ENCODE measurements at regions not wholly inside any gene's neighbourhood (a gene's known extent, or its start where the extent isn't known, plus 50 kb on each side); places are given as distances from the start of the nearest gene placed in this dataset.
"Not testable (repeated sequence)": the region's sequence is repeated elsewhere in the genome, so short reads cannot be mapped to it uniquely, and the experiment has no call there.

DNA sequence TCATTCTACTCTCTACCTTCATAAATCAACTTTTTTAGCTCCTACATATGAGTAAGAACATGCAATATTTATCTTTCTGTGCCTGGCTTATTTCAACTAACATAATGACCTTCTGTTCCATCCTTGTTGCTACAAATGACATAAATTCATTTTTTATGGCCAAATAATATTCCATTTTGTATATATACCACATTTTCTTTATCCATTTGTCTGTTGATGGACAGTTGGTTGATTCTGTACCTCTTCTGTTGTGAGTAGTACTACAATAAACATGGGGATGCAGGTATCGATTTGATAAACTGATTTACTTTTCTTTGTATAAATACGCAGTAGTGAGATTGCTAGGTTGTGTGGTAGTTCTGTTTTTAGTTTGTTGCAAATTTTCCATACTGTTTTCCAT lies 279.5 kb upstream of the NFIA start:
- DNase-seq = no peak

DNA sequence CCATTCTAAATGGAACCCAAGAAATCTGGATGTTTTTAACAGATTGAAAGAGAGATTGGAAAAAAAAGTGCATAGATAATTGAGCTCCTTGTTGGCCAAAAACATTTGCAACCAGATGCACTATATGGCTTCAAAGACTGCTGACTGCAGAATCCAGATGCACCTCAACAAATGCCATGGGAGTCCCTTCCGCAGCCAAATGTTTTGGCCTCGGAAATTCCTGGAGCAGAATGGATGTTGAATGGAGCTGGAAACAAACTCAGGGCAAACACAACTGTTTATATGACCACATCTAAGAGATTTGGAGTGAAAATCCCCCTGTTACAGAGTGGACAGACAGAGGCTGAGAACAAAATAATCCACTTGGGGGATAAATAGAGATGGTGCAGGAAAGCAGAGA lies 285.0 kb upstream of the NFIA start:
- DNase-seq = no peak

DNA sequence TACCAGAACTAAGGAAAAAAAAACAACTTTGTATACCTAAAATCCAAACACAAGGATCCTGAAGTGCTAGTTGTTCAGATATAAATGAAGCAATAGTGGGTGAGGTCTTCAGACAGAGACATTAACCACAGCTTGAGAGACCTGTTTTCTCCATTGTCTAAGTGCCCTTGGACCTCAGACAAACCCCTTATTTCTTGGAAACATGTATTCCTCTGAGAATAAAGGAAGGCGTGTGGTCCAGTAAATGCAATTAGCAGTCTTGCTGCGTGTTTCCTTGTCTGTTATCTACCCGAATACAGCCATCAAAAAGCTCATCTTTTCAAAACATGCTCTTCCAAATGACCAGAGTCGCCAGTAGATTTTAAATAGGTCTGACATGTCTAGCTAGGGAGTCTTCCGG lies 291.1 kb upstream of the NFIA start:
- no peak for DNase-seq

DNA sequence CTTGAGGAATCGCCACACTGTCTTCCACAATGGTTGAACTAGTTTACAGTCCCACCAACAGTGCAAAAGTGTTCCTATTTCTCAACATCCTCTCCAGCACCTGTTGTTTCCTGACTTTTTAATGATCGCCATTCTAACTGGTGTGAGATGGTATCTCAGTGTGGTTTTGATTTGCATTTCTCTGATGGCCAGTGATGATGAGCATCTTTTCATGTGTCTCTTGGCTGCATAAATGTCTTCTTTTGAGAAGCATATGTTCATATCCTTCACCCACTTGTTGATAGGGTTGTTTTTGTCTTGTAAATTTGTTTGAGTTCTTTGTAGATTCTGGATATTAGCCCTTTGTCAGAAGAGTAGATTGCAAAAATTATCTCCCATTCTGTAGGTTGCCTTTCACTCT lies 309.3 kb upstream of the NFIA start:
- DNase-seq = not testable (repeated sequence)

DNA sequence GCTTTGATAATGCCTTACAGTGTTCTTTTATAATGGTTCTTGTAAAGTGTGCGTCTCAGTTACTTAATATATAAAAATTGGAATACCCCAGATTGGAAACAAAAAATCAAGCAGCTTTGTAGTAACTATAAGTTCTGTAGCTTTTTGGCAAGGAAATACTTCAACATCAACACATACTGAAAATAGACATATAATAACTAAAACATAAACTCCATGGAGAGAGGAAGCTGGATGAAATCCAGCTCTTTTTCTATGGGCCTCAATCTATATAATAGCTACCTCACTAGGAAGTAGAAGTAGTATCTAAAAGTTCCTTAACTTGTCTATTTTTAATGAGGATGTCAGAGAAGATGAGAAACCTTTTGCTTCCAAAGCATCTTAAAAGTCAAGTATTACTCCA lies 313.3 kb upstream of the NFIA start:
- no peak for DNase-seq

DNA sequence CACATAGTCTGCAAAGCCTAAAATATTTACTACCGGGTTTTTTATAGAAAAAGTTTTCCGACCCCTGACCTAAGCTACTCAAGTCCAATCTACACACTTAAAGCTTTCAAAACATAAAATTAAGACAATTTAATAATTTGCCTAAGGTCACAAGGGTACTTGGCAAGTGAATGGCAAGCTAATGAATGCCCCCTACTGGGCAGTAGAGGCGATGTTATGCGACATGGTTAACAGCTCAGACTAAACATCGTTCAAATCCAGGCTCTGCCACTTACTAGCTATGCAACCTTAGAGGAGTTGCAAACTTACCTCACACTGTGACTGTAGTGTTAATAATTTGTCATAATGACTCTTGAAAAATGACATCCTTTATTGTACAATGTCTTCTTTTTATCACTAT lies 317.2 kb upstream of the NFIA start:
- DNase-seq = no peak

DNA sequence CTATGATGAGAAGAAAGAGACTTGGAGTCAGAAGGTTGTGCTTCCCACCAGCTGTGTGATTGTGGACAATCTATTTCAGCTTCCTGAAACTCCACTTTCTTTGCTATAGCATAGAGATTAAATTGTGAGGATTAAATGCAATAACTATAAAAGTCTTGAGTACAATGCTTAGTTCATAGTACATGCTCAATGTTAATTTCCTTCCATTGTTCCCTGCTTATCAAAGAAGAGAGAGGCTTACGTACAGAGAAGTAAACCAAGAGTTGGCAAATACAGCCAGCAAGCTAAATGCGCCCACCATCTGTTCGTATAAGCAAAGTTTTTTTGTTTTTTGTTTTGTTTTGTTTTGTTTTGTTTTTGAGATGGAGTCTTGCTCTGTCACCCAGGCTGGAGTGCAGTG lies 317.9 kb upstream of the NFIA start:
- DNase-seq = no peak

DNA sequence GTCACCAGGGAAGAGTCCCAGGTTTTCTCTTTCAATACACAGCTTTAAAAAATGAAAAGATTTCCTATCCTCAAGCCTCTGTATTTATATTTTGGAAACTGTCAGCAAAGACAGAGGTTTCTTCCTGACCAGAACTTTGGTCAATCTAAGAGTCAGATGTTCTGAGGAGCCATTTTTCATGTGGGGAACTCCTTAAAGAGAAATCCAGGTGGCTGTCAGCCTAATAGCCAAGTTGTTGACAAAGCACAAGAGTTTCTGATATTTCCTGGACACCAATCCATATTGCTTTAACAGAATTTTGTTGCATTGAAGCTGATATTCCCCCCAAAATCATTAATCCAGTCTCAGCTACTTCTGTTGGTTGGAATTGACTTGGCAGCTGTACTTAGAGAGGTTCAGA lies 318.6 kb upstream of the NFIA start:
- DNase-seq = no peak

DNA sequence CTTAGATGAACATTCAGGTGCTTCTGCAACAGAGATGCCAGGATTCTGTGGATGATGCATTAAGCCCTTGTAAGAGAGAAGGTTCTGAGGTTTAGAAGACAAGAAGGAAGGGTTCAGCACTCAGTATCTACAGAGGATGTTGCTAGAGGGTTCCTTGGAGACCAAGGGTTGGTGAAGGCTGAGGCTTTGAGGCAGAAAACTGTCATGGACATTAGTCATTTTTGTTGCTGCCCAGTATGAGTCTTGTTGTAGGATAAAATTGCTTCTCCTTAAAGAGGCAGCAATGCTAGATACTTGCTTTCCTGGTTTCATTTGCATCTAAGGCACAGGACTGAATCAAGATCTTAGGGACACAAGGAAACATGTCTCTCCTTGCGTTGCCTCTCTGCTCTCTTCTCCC lies 319.4 kb upstream of the NFIA start:
- DNase-seq = no peak

DNA sequence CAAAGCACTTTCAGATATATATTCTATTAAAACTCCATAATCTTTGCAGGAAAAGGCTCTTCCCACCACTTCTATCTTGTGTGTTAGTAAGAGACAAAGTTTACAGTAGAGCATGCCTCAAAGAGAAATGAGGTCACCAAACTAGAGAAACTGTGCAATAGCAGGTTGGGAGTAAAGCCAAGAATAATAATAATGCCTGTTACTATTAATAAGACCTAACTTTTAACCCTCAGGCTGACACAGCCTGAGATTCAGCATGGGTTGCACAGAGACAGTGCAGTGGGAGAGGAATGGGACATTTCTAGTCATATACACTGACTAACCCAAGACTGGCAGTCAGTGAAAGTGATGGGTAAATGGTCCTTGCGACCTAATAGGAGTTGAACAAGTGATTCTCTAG lies 320.2 kb upstream of the NFIA start:
- DNase-seq = no peak

DNA sequence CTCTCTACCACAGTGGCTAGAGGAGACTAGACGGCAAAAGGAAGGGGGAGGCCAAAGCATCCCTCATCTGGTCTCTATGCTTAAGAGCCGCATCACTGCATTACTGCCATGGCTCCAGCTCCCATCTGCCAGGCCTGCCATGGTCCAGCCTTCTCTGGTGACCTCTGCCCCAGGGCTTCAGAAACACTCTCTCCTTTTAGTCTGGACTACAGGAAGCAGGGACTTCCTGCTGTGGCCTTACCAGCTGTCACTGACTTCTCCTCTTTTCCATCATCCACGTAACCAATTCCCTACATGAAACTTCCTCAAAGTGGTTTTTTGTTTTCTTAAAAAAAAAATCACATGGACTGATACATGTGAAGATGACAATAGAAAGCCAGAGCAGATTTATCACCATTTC lies 323.1 kb upstream of the NFIA start:
- no peak for DNase-seq

DNA sequence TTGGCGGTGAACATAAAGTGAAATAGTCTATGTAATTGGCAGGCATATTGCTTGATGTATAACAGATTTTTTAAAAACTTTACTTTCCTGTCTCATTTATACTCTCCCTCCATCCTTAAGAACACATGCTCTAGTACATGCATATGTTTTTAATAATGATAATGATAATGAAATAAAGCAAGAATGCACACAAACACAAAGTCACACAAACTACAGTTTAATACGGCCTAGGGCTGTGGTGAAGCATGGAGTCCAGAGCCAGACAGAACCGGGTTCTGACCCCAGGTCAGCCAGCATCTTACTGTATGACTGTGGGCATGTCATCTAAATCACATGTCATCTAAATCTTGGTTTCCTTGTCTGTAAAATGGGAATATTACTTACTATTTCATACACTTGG lies 324.9 kb upstream of the NFIA start:
- no peak for DNase-seq

DNA sequence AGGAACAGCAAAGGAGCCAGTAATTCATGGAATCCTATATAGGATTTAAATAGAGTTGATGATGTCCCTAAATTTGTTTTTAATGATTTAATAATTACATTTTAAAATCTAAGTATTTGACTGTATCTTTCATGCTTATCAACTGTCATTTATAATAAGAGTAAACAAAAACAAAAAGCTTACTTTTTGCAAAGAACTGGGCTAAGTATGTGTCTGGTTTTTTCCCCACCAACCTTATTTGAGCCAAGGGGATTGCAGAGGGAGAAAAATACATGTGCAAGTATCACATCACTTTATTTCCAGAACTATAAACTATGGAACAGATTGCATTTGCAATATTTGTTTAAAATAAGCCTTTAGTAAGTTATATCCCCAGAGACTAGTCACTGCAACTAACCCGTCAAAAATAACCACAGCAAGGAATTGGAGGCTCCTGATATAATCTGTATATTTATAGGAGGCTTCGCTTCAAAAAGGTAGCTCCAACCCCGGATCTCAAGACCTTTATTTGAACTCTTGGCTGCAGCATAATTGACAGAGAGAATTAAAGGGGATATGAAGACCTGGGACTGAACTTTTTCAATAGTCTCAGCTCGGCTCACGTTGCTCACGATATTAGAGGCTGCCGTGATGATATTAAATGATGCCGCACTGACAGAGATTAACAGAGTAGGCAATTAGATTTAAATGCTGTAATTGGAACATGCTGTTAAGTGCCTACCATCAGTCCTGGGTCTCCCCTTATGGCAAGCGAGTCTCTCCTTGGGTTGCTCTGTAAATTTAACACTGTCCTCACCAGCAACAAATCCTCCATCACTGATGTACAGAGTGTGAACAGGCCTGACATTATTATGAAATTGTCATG lies 329.1 kb upstream of the NFIA start:
- DNase-seq = no peak

DNA sequence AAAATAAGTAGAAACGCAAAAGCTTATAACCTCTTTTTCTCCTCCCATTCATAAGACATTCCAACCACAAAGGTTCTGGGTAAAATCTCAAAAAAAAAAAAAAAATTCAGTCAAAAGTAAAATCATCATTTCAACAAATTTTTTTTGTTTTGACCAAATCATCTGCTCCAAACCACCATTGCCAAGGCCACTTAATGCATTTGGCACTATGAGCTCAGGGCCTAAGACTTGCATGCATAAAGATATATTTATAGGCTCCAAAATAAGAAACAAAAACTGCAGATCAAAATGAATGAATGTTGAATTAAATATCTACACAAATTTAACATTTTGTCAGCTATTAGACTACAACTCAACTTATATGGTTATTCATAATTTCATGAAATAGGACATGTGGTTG lies 331.1 kb upstream of the NFIA start:
- no peak for DNase-seq

DNA sequence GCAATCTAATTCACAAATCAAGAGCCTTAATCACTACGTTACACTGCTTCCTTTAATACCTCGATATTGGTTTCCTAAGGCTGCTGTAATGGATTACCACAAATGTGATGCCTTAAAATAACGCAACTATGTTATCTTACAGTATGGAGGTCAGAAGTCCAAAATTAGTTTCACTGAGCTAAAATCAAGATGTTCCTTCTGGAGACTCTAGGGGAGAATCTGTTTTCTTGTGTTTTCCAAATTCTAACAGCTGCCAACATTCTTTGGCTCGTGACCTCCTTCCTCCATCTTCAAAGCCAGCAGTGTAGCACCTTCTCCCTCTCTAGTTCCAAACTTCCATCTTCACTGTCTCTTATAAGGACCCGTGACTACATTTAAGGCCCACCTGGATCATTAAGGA lies 335.0 kb upstream of the NFIA start:
- DNase-seq = no peak

DNA sequence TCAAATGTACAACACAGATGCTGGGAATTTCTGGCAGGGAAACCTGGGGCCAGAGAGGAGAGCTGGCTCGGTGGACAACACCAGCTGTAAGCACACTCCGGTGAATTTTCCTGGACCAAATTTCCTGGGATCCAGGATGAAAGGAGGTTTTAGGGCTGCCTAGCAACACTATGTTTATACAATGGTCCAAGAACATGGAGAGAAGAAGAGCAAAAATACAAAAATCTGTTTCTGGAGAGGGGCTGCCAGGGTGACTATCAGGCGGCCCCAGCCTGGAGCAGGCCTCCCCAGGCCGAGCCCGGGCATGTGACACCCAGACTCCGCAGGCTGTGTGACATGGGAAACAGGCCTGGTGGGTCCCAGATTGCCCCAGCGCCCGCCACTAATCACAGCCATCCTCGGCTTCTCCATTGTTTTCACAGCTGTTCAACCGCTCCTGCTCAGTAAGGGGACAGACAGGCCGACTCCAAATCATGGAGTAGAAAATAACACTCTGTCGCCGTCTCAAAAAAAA lies 336.0 kb upstream of the NFIA start:
- DNase-seq = no peak

DNA sequence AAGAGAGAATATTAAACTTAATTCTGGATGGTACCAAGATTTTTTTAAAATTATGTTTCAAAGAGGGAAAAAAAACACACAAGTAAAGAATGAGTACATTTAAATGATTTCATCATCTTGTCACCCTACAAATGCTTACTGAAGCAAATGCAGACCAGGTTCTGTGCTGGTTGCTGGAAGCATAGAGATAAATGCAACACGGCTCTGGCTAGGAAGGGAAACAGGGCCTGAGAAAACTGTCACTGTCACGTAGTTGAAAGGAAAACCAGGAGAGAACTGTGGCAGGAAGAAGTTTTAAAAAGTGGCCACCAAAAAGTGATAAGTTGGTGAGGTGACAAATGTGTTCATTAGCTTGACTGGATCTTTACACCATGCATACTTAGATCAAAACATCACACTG lies 336.9 kb upstream of the NFIA start:
- DNase-seq = no peak

DNA sequence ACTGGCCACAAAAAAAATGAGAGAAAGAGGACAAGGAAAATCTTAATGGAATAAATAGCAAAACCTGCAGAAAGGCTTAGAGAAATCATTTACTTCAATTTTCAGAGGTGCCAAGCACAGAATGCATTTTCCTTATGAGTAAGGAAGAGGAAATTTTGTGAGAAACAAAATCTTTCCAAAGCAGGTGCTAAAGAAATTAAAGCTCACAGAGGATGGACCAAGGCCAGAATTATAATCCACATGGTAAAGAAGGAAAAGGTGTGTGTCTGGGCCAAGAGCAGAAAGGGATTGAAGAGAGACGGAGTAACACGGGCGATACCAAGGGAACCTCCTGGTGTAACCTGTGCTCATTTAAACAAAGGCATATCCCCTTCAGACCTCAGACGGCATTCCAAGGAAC lies 340.0 kb upstream of the NFIA start:
- DNase-seq = no peak

DNA sequence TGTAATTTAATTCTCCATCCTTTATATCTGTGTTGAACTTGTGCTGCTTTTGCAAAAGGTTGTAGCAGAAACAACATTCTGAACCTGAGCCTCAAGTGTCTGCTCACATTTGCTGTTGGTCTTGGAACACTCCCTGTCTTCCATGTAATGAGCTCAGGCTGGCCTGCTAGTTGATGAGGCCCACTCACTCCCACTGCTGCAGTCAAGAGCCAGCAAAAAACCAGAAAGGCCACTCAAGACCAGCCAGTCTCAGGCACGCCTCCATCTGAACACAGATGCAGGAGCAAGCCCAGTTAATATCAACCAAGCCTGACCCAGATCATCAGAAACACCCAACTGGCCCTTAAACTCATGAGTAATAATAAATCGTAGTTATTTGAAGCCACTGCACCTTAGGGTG lies 342.2 kb upstream of the NFIA start:
- no peak for DNase-seq

DNA sequence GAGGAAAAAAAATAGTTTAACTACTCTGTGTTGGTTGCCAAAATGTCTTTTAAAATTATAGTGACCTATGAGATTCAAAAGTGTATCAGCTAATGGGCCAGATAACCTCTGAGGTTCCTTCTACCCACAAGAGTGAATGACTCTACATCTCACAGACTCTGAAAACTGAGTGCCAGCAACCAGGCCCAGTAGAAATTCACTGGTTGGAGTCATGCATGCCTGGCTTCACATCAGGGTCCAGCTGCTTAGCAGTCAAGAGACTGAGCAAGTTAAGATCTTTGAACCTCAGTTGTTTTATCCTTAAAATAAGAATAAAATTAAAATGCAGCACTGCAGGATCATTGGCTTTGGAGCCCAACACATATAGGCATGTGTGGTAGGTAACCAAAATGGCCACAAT lies 342.6 kb upstream of the NFIA start:
- DNase-seq = no peak

DNA sequence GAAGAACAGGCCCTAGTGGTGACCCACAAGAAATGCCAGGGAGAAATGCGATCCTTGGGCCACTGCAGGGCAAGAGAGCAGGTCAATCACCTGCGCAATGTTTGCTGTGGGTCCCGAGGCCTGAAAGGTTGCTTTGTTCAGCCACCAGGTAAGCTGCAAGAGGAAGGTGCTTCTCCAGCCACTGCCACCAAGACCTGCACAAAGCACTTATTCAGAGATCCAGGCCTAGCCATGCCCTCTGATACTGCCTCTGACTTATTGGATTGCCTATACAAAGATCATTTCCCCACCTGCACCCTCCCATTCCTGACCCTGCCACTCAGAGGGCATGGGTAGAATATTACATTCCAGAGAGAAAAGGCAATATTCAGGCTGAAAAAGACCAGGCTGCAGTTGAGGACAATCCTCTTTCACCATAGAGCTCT lies 349.4 kb upstream of the NFIA start:
- DNase-seq = no peak

DNA sequence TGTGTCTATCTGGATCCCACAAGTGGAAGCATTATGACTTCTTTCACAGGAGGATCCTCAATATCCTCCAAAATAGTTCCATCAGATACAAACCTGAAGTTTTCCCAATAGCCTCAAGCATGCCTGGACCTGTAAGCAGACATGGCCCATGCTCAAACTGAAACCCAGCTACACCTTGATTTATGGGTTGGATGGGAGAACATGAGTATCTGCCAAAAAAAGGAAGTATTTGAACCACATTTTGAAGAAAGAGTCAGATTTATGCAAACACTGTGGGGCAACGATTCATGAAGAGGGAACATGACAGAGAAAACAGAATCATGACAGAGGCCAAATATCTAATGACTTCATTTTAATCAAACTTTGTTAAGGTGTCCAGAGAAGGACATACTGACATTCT lies 351.0 kb upstream of the NFIA start:
- DNase-seq = no peak

DNA sequence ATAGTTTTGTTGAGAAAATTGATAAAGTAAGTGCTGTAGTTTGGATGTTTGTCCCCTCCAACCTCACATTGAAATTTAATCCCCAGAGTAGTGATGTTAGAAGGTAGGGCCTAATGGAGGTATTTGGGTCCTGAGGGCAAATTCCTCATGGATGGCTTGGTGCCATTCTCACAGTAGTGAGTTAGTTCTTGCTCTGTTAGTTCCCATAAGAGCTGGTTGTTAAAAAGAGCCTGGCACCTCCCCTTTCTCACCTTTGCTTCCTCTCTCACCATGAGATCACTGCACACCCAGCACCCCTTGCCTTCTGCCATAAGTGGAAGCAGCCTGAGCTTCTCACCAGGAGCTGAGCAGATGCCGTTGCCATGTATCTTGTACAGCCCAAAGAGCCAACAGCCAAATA lies 354.8 kb upstream of the NFIA start:
- no peak for DNase-seq

DNA sequence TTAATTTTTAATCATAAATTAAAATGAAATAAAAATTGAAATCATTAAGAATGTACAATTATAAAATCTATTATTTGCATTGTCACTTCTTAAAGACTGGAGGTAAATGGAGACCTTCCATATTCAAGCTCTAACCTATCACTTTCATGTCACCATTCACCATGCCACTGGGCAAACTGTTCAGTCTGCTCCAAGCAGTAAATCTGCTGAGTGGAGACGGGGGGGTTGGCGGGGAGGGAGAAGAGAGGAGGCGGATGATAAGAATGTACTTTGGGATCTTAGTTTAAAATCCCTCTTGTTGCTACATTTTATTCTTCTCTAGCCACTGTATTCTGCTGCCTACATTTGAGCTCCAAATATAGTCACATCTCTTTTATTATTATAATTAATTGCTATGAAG lies 365.9 kb upstream of the NFIA start:
- DNase-seq = no peak

DNA sequence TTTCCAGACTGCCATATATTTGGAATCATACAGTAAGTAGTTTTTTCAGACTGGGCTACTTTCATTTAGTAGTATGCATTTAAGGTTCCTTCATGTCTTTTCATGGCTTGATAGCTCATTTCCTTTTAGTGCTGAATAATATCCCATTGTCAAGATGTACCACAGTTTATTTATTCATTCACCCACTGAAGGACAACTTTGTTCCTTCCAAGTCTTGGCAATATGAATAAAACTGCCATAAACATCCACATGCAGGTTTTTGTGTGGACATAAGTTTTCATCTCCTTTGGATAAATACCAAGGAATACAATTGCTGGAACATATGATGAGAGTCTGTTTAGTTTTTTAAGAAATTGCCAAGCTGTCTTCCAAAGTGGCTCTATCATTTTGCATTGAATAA lies 366.4 kb upstream of the NFIA start:
- no peak for DNase-seq

Data from effector CD8-positive, alpha-beta T cell (primary cell).